AG04449 (cell line): ENCODE measurements at regions not wholly inside any gene's neighbourhood (a gene's known extent, or its start where the extent isn't known, plus 50 kb on each side); places are given as distances from the start of the nearest gene placed in this dataset.

Experiments
- CTCF ChIA-PET: fragments of 350-600 bp; formaldehyde crosslinking; extraction: SDS; loops from one replicate; lab custom pipeline; 2021; ENCODE audit warnings: antibody characterized with exemption; lab: Yijun Ruan, JAX
- POLR2A ChIA-PET: fragments of 400-600, 350-600 bp; formaldehyde crosslinking; extraction: SDS; loops from one replicate; lab custom pipeline; 2020; ENCODE audit warnings: antibody characterized with exemption, inconsistent platforms; lab: Yijun Ruan, JAX
- DNase-seq: peaks from one replicate; pipeline ENCODE4 v3.0.0-alpha.2; 2010; ENCODE audit warnings: low read depth, low spot score
- H3K4me3 ChIP-seq: 2 replicates; pipeline ENCODE4 v1.5.1; 2011; ENCODE audit warnings: low read depth, mild to moderate bottlenecking, control low read depth, low read length
- CTCF ChIP-seq: IDR thresholded peaks from one replicate; pipeline ENCODE4 v1.5.1; 2011; ENCODE audit warnings: mild to moderate bottlenecking, moderate library complexity, low read length, control low read depth, inconsistent platforms; ENCODE audit not compliant: insufficient read depth; ENCODE audit errors: missing control alignments

- H3K4me3 ChIP-seq, result no peak overlapping the region
- TF ChIP-seq CTCF, result no peak
- POLR2A ChIA-PET, result no interaction called here
- no peak for DNase-seq
- CTCF ChIA-PET, result interaction anchor here (5.7 kb wide), 1 partner anchor 1504 kb away, joined by 55 read pairs; no protein-coding TSS in a partner anchor
Measured at GRCh38 chr4:15159477-15160019, 157.3 kb downstream of the CPEB2 start.

- H3K4me3 ChIP-seq, result no peak overlapping the region
- POLR2A ChIA-PET, result interaction anchor here (0.5 kb wide), 1 partner anchor 76 kb away, joined by 4 read pairs; no protein-coding TSS in a partner anchor
- TF ChIP-seq CTCF, result no peak
- no peak for DNase-seq
- CTCF ChIA-PET, result interaction anchor here (1.0 to 5.7 kb wide), 2 partner anchors 8 to 1506 kb away, joined by 4 to 55 read pairs; no protein-coding TSS in a partner anchor
Measured at GRCh38 chr4:15161439-15161838, 159.2 kb downstream of the CPEB2 start.

GRCh38 chr4:15162046-15162445 lies 159.8 kb downstream of the CPEB2 start:
- TF ChIP-seq CTCF, result no peak
- CTCF ChIA-PET, result interaction anchor here (0.6 to 5.7 kb wide), 5 partner anchors 12 to 1506 kb away, joined by 3 to 55 read pairs (median 3); no protein-coding TSS in a partner anchor
- POLR2A ChIA-PET, result interaction anchor here (0.5 kb wide), 1 partner anchor 75 kb away, joined by 4 read pairs; no protein-coding TSS in a partner anchor
- DNase-seq, result no peak
- H3K4me3 ChIP-seq, result no peak overlapping the region

DNA sequence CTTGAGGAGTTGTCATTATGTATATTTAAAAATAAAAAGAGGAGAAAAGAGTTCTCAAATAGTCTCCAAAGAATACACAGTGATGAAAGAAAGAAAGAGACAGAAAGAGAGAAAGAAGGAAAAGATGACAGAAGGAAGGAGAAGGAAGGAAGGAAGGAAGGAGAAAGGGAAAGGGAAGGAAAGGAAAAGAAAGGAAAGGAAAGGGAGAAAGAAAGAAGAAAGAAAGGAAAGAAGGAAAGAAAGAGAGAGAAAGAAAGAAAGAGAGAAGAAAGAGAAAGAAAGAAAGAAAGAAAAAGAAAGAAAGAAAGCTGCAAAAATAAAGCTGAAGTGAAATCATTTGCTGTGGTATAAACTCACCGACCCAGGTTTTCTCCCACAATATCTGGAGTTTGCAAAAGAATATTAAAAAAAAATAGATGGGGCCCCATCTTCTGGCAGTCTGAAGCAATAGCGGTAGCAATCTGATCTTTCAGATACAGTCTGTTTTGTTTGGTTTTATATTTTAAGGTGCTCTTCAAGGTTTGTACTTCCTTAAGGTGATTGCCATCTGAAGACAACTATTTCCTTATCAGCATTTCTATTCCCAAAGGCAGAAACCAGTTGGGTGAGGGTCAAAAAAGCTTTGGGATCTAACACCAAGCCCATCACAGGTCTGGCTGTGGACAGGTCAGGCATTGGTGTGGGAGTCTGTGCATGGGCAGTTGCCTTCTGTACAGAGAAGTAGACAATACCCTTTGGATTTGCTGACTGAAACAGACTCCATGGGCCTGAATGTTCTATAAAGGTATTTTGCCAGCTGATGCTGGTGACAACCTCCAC lies 160.4 kb downstream of the CPEB2 start:
- POLR2A ChIA-PET, result no interaction called here
- peak; percentile 6 for TF ChIP-seq CTCF
- no peak for DNase-seq
- H3K4me3 ChIP-seq, result no peak overlapping the region
- CTCF ChIA-PET, result interaction anchor here (0.6 to 5.7 kb wide), 8 partner anchors 13 to 1515 kb away, joined by 3 to 55 read pairs (median 4); no protein-coding TSS in a partner anchor

- H3K4me3 ChIP-seq, result no peak overlapping the region
- POLR2A ChIA-PET, result no interaction called here
- no peak for DNase-seq
- no peak for TF ChIP-seq CTCF
- CTCF ChIA-PET, result interaction anchor here (0.7 to 5.7 kb wide), 7 partner anchors 13 to 1515 kb away, joined by 3 to 55 read pairs (median 4); no protein-coding TSS in a partner anchor
Measured at GRCh38 chr4:15163284-15163645, 161.0 kb downstream of the CPEB2 start.

DNA sequence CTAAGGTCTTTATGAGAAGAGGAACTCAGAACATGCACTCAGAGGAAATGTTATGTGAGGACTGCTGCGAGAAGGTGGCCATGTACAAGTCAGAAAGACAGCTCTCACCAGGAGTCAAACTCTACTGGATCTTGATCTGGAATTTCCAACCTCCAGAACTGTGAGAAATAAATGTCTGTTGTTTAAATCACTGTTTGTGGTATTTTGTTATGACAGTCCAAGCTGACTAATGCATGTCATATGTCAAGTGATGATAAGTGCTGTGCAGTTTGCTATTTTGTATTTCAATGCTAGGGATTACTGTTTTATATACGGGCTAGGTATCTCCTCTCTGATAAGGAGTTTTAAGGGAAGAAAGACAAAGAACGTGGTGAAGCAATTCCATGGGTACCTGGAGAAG lies 162.3 kb downstream of the CPEB2 start:
- POLR2A ChIA-PET, result no interaction called here
- CTCF ChIA-PET, result interaction anchor here (5.7 kb wide), 1 partner anchor 1509 kb away, joined by 55 read pairs; no protein-coding TSS in a partner anchor
- no peak for TF ChIP-seq CTCF
- no peak for DNase-seq
- no peak overlapping the region for H3K4me3 ChIP-seq
